Limb (tissue), 2 donors: ENCODE measurements at regions not wholly inside any gene's neighbourhood (a gene's known extent, or its start where the extent isn't known, plus 50 kb on each side); places are given as distances from the start of the nearest gene placed in this dataset.

Experiments used
- DNase-seq, 2 donors: peaks; one replicate each; pipeline ENCODE4 v3.0.0-alpha.2; 2016; ENCODE audit errors: extremely low spot score in 2 of 2

DNA sequence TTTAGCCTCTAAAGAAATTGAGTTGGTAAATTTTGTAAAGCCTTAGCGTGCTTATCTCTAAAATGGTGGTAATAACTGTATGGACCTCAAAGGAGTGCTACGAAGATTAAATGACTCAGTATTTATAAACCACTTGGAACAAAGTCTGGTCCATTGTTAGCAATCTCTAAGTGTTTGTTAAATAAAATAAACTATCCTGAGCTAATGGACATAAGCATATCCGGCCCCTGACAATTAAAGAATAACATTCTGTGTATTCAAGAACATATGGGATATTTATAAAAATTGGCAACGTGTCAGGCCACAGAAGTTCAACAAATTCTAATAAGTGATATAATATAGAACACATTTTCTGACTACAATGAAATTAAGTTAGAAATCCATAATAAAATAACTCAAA is 71.0 kb downstream of the MYEOV start:
- no peak for DNase-seq

DNA sequence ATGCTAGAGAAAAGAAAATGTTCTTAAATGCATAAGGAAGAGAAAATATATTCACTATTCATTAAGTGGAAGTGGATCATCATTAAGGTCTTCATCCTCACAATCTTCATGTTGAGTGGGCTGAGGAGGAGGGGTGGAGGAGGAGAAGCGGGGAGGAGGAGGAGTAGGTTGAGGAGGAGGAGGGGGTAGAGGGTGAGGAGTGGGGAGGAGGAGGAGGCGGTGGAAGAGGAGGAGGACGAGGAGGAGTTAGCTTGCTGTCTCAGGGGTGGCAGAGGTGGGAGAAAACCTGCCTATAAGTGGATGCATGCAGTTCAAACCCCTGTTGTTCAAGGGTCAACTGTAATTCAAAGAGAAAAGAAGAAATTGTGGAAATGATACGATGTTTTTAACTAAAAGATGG is 71.6 kb downstream of the MYEOV start:
- DNase-seq, result no peak

DNA sequence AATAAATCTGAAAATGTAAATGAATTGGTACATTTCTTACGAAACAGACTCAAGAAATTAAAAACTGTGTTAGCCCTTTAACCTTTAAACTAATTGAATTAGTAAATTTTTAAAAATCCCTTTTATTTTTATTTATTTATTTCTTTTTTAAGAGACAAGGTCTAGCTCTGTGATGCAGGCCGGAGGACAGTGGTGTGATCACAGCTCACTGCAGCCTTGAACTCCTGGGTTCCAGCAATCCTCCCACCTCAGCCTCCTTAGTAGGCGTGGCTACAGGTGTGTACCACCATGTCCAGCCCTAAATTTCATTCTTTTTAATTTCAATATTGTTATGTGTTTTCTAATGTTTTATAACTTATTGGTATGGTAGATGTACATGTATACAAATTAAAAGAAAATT is 72.6 kb downstream of the MYEOV start:
- no peak for DNase-seq

- no peak for DNase-seq
Observed at GRCh38 chr11:69367211-69367964, 73.4 kb downstream of the MYEOV start.

DNA sequence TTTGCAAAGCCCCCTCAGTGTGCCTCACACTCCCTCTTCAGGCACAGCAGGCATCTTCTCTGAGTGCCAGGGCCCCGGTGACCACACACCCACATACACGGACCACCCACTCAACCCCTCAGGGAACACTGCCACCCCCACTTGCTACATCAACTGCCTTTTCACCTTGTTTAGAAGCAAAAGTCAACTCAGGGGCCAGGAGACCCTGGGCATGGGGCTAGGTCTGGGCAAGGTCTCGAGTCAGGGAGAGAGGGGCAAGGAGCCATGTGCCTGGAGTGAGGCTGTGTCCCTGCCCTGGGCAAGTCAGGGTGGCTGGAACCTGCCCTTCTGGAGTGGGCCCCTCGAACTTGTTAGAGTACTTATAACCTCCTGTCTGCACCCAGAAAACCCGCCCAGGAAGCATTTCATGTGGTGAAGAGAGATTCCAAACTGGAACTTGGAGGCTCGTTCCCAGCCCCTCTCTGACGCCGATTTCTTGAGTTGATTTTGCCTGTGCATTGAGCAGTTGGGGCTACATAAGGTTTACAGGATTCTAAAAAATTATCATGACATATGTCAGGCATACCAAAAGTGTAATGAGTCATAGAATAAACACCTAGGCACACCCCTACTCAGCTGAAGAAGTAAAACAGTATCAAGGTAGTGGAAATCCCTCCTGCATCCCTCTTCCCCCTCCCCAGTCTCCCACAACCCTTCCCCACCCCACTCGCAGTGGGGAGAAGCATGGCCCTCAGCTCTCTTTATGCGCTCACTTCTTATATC is 74.3 kb downstream of the MYEOV start:
- DNase-seq, result no peak

GRCh38 chr11:69369210-69369825 is 75.4 kb downstream of the MYEOV start:
- DNase-seq, result no peak

DNA sequence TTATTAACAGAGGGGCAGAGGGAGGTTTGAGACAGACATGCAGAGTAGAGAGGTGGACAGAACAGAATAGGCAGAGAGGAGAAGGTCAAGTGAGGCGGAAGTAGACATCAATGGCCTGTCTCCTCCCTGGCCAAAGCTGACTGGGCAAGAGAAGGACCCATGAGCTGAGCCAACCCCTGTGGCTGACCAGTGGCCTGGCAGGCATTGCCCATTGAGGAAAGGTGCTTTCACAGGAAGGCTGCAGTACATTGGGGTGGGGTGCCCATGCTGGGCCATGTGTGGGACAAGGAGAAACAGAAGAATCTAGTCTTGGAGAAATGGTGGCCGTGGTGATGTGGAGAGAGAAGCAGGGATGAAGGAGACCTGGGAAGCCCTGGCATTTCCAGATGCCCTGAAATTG is 76.0 kb downstream of the MYEOV start:
- no peak for DNase-seq

GRCh38 chr11:69370984-69371709 is 77.2 kb downstream of the MYEOV start:
- DNase-seq, result no peak

GRCh38 chr11:69371731-69372588 is 78.0 kb downstream of the MYEOV start:
- peak in 1 of 2 donors; percentile 10 for DNase-seq

GRCh38 chr11:69372589-69373250 is 78.8 kb downstream of the MYEOV start:
- DNase-seq, result peak in 1 of 2 donors; percentile 7

- DNase-seq, result no peak
Observed at GRCh38 chr11:69373251-69373635, 79.3 kb downstream of the MYEOV start.

GRCh38 chr11:69374110-69374945 is 80.4 kb downstream of the MYEOV start:
- peak in 1 of 2 donors; percentile 41 for DNase-seq

DNA sequence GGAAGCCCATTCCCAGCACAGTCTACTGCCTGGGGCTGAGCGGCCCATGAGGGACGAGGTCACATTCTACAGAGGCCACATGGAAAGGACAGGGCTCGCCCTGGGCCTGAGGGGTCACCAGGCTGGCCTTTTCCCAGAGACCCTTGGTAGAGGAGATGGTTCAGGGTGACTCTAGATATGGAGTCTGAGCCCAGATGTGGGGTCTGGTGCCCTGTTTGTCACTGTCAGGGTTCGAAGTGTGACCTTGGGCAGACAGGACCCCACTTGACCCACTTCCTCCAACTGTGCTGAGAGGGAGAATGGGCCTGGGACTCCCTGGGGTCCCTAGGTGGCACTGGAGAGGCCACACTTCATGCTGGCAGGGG is 81.0 kb downstream of the MYEOV start:
- no peak for DNase-seq

- DNase-seq, result peak in 1 of 2 donors; percentile 17
Observed at GRCh38 chr11:69375316-69376154, 81.6 kb downstream of the MYEOV start.

DNA sequence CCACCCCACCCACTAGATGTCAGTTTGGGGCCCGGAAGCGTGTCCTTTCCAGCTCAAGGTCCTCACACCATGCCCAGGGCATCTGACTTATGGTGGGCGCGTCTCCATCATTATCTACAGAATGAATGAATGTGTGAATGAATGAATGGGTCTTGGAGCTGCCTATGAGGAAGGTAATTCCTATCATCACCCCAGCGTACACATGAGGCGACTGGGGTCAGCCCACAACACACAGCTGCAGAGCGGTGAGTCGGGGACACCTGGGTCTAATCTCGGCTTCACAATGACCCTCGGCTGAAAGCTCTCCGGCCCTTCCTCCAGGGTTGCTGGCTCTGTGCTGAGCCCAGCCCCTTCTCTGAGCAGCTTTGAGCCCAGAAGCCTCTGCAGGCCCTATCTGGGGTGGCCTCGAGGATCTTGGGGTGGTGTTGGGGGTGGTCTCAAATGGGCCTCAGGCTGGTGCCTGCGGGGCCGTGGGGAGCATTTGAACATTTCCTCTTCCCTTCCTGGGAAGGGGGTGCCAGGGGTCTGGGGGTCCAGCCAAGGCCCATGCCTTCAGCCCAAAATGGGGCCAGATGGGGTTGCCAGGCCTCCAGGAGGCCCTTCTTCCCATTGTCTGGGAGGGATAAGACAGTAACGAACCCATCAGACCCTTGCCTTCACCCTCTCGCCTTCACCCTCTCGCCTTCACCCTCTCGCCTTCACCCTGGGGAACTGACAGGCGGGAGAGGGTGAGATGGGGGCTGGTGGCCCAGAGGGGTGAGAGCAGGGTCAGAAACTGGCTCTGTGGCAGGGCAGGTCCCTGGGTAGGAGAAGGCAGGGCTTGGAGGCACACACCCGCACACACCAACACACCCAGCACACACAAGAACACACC is 82.4 kb downstream of the MYEOV start:
- DNase-seq, result no peak

DNA sequence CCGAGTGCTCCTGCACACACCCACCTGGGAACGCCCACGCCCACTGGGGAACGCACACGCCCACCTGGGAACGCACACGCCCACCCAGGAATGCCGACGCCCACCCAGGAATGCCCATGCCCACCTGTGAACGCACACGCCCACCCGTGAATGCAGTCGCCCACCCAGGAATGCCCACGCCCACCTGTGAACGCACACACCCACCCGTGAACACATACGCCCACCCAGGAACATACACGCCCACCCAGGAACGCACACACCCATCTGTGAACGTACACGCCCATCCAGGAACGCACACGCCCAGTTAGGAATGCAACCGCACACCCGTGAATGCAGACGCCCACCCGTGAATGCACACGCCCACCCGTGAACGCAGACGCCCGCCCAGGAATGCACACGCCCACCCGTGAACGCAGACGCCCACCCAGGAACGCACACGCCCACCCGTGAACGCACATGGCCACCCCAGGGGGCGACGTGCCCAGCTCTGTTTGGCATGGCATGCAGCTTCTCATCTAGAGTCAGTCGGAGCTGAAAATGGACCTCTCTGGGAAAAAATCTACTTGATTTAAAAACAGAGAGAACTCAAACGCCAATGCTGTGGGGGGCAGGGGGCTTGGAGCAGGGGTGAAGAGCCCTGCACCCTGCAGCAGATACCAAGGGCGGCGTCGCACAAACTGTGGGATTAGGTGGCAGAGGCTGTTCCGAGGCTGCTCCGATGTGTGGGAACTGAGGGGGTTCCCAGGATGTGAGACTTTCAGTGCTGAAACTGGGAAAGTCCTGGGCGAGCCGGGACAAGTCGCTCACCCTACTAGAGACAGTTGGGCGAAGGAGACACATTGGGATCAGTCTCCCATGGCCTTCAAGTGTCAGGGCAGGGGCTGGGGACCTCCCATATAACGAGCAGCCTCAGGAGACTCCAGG is 83.3 kb downstream of the MYEOV start:
- no peak for DNase-seq

DNA sequence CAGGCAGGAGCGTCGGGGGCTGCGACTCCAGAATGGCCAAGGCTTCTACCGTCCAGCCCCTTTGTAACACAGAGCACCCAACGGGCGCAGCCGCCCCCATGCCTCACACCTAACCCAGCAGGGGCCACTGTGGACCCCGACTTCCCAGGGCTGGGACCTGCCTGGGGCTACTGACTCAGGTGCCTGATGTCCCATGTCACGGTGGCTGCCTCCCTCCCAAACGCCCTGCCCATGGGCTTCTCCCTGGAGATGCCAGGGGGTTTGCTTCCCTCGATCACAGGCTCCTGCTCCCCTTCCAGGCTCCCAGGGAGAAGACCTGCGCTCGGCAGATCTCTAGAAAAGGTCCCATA is 84.0 kb downstream of the MYEOV start:
- no peak for DNase-seq
